Hepatic stellate cell (primary cell): ENCODE measurements at regions not wholly inside any gene's neighbourhood (a gene's known extent, or its start where the extent isn't known, plus 50 kb on each side); places are given as distances from the start of the nearest gene placed in this dataset.
A peak's percentile ranks its signal among the peaks of the same experiment; 100 is the strongest.

ENCODE experiments used
- DNase-seq: peaks from one replicate; pipeline ENCODE4 v3.0.0; 2011; ENCODE audit warnings: low spot score

GRCh38 chr1:59124166-59124565, 172.7 kb upstream of the FGGY start:
- DNase-seq: no peak

GRCh38 chr1:59125154-59125553, 171.7 kb upstream of the FGGY start:
- DNase-seq: no peak

- no peak for DNase-seq
Observed at GRCh38 chr1:59125676-59126320, 171.1 kb upstream of the FGGY start.

- no peak for DNase-seq
Observed at GRCh38 chr1:59126366-59126765, 170.5 kb upstream of the FGGY start.

GRCh38 chr1:59128239-59128736, 168.6 kb upstream of the FGGY start:
- no peak for DNase-seq

- DNase-seq: no peak
Observed at GRCh38 chr1:59128784-59129227, 168.1 kb upstream of the FGGY start.

GRCh38 chr1:59132295-59132694, 164.6 kb upstream of the FGGY start:
- no peak for DNase-seq

- DNase-seq: no peak
Observed at GRCh38 chr1:59133997-59134396, 162.9 kb upstream of the FGGY start.

- no peak for DNase-seq
Observed at GRCh38 chr1:59135761-59136255, 161.1 kb upstream of the FGGY start.

GRCh38 chr1:59136541-59137275, 160.2 kb upstream of the FGGY start:
- no peak for DNase-seq

- no peak for DNase-seq
Observed at GRCh38 chr1:59137276-59137615, 159.6 kb upstream of the FGGY start.

GRCh38 chr1:59137968-59138367, 158.9 kb upstream of the FGGY start:
- DNase-seq: no peak

GRCh38 chr1:59138402-59138801, 158.5 kb upstream of the FGGY start:
- no peak for DNase-seq

- DNase-seq: no peak
Observed at GRCh38 chr1:59139396-59139795, 157.5 kb upstream of the FGGY start.

GRCh38 chr1:59141267-59141863, 155.5 kb upstream of the FGGY start:
- no peak for DNase-seq

GRCh38 chr1:59142311-59143132, 154.4 kb upstream of the FGGY start:
- DNase-seq: no peak

- DNase-seq: peak; percentile 80
Observed at GRCh38 chr1:59143133-59143487, 153.8 kb upstream of the FGGY start.

- DNase-seq: no peak
Observed at GRCh38 chr1:59143811-59144210, 153.1 kb upstream of the FGGY start.

GRCh38 chr1:59144959-59145358, 151.9 kb upstream of the FGGY start:
- no peak for DNase-seq

GRCh38 chr1:59146056-59146455, 150.8 kb upstream of the FGGY start:
- no peak for DNase-seq

GRCh38 chr1:59146651-59147358, 150.1 kb upstream of the FGGY start:
- DNase-seq: peak; percentile 41

- no peak for DNase-seq
Observed at GRCh38 chr1:59149435-59149834, 147.5 kb upstream of the FGGY start.
